Hematopoietic multipotent progenitor cell treated with erythropoietin and hydrocortisone succinate and interleukin-3 and kit ligand, for 4 days (in vitro differentiated cells): ENCODE measurements at regions not wholly inside any gene's neighbourhood (a gene's known extent, or its start where the extent isn't known, plus 50 kb on each side); places are given as distances from the start of the nearest gene placed in this dataset.
"Not testable (repeated sequence)": the region's sequence is repeated elsewhere in the genome, so short reads cannot be mapped to it uniquely, and the experiment has no call there.

Experiments used
- DNase-seq: peaks from one replicate; pipeline ENCODE4 v3.0.0-alpha.2; 2015

- DNase-seq, result no peak
Observed at GRCh38 chr9:106450549-106450948, 412.4 kb upstream of the ZNF462 start.

- DNase-seq, result no peak
Observed at GRCh38 chr9:106451223-106451622, 411.7 kb upstream of the ZNF462 start.

- DNase-seq, result no peak
Observed at GRCh38 chr9:106456581-106456980, 406.4 kb upstream of the ZNF462 start.

GRCh38 chr9:106467113-106467864 lies 395.7 kb upstream of the ZNF462 start:
- DNase-seq, result no peak

- DNase-seq, result no peak
Observed at GRCh38 chr9:106467865-106468164, 395.2 kb upstream of the ZNF462 start.

GRCh38 chr9:106468431-106468830 lies 394.5 kb upstream of the ZNF462 start:
- no peak for DNase-seq

- DNase-seq, result peak; percentile 18
Observed at GRCh38 chr9:106478312-106478711, 384.7 kb upstream of the ZNF462 start.

- DNase-seq, result no peak
Observed at GRCh38 chr9:106478727-106479126, 384.2 kb upstream of the ZNF462 start.

- DNase-seq, result no peak
Observed at GRCh38 chr9:106479679-106480078, 383.3 kb upstream of the ZNF462 start.

GRCh38 chr9:106481013-106481609 lies 381.9 kb upstream of the ZNF462 start:
- DNase-seq, result peak; percentile 94

GRCh38 chr9:106482733-106483132 lies 380.2 kb upstream of the ZNF462 start:
- DNase-seq, result peak; percentile 60

GRCh38 chr9:106486685-106487084 lies 376.3 kb upstream of the ZNF462 start:
- DNase-seq, result no peak

GRCh38 chr9:106487266-106487665 lies 375.7 kb upstream of the ZNF462 start:
- no peak for DNase-seq

GRCh38 chr9:106492126-106492525 lies 370.8 kb upstream of the ZNF462 start:
- DNase-seq, result not testable (repeated sequence)

- no peak for DNase-seq
Observed at GRCh38 chr9:106500171-106500570, 362.8 kb upstream of the ZNF462 start.

- DNase-seq, result not testable (repeated sequence)
Observed at GRCh38 chr9:106501210-106501609, 361.8 kb upstream of the ZNF462 start.

GRCh38 chr9:106502930-106503329 lies 360.0 kb upstream of the ZNF462 start:
- DNase-seq, result no peak

- DNase-seq, result no peak
Observed at GRCh38 chr9:106503759-106504158, 359.2 kb upstream of the ZNF462 start.

GRCh38 chr9:106526716-106527204 lies 336.2 kb upstream of the ZNF462 start:
- DNase-seq, result peak; percentile 27

- no peak for DNase-seq
Observed at GRCh38 chr9:106528158-106528557, 334.8 kb upstream of the ZNF462 start.

- DNase-seq, result no peak
Observed at GRCh38 chr9:106529616-106530015, 333.4 kb upstream of the ZNF462 start.

GRCh38 chr9:106531491-106531890 lies 331.5 kb upstream of the ZNF462 start:
- peak; percentile 6 for DNase-seq

- no peak for DNase-seq
Observed at GRCh38 chr9:106532306-106533015, 330.5 kb upstream of the ZNF462 start.

- DNase-seq, result no peak
Observed at GRCh38 chr9:106534800-106535199, 328.2 kb upstream of the ZNF462 start.
